ENCODE measurements at regions not wholly inside any gene's neighbourhood (a gene's known extent, or its start where the extent isn't known, plus 50 kb on each side); places are given as distances from the start of the nearest gene placed in this dataset.

DNA sequence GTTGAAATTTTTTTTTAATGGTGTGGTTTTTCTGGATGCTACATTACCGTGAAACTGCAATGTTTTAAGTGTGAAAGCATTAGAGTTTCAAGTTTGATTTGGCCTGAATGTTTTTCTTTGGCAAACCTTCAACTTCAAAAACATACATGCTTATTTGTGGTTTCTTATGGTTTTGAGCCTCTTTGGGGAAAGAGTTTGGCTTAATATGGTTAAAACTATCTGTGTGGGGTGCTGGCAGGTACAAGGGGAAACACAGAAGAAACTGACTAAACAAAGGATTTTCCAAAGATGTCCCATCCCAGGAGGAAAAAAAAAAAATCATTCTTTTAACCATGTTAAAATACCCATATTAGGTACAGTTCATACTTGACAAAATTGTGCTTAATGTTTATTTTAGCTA, 121.1 kb downstream of the HGF start:
- DNase-seq: no peak

DNA sequence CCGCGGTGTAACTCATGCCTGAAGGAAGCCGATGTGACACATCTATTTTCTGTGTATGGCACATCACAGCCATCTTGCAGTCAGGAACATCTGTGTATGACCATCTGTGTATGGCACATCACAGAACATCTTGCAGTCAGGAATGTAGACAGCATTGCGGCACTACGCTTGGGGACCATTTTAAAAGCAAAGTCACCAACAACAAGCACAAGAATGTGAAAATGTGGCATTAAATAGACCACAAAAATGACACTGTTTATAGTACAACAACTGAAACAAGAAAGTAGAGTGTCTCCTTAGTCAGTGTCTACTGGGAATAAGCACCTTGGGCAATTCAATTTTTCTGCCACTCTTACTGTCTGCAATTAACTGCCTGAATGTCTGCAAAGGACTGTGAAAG, 124.4 kb downstream of the HGF start:
- DNase-seq: no peak

DNA sequence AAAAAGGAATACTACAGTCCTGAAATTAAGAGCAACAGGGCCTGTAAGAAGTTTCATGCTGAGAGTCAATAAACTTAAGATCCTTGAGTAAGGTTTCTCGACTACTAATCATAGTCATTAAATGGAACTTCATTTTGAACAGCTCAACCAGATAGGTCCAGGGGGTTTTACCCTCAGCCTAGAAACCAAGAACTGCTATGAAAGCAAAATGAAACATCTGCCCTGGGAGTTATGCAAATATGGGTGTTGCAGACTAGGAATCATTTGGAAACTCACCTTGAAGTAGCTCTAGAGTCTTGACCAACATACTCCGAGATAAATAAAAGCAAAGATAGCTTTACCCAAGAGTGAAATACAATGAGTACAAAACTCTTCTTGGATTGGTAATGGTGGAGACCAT, 128.0 kb downstream of the HGF start:
- no peak for DNase-seq

DNA sequence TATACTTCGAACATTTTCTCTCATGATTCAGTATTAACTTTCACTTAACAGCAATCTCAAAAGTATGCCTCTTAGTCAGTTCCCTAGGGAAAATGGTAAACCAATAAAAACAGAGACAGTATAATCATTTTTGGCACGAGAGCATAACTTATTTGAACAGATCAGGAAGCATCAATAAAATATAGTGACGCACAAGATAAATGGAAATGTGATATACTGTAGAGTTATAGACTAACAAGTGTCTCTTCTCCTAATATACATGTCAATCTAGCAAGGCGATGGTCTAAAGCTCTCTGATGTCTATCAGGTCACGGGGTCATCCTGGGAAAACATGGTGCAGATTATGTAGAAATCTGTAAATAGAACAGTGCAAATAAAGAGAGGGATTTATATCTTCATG, 131.6 kb downstream of the HGF start:
- DNase-seq: peak; percentile 100

DNA sequence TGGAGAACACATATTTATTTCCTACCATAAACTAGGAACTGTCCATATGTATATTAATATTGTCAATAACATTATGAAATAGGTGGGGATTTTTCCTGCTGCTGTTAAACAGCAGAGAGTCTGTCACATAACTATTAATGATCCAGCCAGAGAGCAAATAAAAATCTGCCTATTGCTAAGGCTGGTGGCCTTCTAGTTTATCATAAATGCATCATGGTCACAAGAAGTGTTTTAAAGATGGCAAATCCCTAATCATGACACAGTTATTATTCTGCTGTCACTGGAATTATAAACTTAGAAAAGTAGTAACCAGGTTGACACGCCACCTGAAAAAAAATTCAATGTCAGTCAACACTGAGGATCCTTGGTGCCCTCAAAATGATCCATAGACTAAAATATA, 132.3 kb downstream of the HGF start:
- no peak for DNase-seq

DNA sequence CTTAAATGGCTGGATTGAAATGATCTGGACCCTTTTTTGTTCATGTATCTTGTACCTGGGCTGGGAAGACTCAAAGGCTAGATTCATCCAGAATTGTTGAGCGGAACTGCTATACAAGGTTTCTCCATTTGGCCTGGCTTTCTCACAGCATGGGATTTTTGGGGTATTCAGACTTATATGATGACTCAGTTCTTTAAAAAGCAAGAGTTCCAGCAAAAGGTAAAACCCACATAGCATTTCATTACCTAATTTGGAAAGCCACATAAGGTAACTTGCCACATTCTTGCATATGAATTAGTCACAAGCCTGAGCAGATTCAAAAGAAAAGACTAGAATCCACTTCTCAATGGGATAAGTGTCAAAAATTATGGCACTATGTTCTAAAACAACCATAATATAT, 137.4 kb downstream of the HGF start:
- no peak for DNase-seq

DNA sequence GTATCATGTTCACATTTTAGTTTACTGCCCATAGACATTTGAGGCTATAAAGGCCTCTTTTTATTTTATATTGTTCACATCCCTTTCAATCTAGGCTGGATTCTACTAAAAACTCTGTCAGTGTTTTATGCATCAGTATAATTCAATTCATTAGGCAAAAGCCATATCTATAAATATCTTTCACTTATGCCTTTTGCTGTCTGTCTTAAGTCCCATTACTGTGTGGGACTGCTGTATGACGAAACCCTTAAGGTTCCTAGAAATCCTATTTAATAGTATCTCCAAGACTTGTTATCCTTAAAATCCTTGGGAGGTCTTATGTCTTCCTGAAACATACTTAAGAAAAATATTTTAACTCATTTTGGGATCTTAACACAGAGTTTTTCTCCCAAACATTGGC, 139.2 kb downstream of the HGF start:
- no peak for DNase-seq

DNA sequence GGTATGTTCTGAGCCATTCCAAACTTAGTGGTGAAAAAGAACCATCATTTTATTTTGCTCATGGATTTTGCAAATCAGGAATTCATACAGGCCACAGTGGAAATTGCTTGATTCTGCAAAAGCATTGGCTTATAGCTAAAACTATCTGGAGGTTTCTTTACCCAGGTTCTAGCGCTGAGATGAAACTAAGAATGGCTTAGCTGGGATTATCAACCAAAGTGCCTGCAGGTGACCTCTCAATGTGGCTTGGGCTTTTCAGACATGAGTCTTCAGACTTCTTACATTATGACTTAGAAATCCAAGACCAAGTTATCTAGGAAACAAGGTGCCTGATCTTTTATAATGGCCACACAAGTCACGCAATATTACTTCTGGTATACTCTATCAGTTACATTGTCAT, 140.1 kb downstream of the HGF start:
- no peak for DNase-seq

DNA sequence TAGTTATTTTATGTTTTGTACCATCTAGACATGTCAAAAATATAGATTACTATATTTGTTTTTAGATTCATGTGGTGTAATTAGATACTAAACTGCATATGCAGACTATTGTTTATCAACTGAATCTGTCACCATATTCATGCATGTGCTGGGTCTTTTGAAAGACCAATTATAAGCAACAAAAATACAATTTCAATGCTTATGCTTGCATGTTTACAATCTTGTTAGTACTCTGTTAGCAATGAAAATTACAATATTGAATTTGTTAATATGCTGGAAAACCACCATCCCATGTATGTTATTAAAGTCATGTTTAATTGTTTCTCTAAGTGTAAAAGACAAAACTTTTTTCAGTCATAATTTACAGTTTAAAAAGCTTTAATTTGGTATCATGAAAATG, 140.9 kb downstream of the HGF start:
- no peak for DNase-seq

DNA sequence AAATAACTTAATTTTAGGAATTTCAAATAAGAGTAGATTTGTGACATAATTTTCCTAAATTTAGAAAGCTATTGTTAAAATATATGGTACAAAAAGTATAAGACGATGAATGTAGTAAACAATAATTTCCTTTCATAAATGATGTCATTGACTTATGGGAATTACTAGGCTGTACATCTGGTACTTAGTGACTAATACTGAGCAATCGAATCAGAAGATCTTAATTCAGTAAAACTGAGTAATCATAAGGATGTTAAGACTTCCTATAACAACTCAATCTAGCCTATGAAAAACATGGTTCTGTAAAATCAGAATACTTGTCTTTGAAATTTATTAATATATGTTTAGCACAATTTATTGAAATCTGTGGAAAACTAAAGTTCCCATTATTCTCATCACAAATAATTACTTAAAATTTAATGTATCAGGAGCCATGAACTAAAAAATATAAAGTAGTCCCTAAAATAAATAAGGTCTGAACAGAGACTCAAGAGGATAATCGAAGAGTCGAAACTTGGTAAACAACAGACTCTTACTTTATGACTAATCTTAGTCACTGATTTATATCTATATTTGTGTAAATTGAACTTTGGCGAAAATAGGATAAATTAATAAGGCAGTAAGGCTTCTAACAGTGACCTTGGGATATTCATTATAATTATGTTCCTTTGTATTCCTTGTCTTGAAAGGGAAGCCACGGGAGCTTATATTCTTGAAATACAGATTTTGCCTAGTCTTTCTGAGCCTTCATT, 142.1 kb downstream of the HGF start:
- DNase-seq: no peak

DNA sequence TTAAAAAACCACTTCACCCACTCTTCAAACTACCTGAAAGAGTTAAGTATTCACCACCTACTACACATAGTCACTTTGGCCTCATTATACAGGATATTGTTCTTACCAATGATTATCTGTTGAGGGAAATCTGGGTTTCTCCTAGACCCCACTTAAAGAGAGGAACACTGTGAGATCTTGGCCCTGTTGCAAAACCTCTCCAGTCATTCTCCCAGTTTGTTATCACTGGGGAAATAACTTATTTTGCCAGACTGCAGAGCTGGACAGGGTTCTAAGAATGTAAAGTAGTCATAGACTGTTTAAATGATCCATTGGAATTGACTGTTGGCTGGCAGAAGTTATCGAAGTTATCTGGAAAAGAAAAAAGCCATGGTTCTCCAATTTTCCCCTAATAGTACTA, 143.8 kb downstream of the HGF start:
- no peak for DNase-seq

DNA sequence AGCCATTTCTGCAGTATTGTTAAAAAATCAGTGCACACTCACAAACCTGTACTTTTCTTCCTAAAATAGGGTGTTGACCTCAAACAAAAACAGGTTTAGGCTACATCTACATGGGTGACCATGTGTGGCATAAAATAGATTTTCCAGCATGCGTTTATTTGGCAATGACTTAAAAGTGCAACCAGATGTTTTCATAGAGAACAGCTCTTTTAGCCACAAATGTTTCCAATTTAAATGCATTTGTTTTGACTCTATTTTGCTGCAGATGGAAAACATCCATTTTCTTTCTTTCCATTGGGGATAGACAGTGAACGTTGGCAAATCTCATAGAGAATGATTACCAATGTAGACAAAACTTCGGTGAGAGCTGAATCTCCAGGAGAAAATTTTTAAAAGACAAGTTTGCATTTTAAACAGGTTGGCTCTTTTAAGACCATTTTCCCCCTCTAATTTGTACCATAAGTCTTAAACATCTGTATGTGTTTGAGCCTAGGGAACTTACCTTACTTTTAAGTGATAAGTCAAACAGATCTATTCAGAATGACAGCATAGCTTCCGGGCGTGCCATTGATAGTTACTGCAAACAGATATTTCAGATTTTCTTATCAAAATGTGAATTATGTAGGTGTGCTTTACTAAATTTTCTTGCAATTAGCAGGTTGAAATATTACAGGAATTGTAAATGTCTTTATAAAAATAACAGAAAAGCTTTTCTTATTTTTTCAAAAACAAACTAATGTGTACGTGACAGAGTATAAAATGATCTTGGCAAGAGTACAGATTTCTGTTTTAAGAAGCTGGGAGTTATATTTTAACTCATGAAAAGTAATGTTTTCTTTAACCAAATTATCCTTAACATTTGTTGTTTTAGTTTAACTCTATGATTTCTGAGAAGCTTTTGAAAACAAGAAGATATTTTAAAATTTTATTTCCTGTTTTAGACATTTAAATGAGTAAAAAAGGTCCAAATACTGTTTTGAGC, 144.9 kb downstream of the HGF start:
- no peak for DNase-seq

DNA sequence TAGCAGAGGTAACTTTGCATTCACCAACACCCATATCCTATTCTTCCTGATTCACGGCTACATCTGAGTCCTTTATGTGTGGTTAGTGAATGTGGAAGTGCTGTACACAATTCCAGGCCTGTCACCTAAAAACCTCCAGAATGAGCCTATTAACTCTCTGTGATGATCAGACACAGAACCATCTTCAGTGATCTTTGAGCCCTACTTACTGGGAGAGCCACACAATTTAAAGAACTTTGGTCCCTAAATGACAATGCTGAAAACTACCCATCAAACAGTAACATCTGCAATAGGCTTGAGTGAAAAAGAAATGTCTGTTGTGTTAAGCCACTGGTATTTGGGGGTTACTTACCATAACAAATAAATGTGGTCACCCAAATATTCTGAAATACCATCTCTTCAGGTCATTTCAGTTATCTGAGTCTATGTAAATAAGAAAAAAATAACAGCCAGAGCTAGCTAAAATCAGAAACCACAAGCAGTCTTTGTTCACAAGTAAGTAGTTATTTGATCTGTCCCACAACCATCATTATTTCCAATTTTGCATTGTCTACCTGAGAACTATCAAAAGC, 145.7 kb downstream of the HGF start:
- no peak for DNase-seq

DNA sequence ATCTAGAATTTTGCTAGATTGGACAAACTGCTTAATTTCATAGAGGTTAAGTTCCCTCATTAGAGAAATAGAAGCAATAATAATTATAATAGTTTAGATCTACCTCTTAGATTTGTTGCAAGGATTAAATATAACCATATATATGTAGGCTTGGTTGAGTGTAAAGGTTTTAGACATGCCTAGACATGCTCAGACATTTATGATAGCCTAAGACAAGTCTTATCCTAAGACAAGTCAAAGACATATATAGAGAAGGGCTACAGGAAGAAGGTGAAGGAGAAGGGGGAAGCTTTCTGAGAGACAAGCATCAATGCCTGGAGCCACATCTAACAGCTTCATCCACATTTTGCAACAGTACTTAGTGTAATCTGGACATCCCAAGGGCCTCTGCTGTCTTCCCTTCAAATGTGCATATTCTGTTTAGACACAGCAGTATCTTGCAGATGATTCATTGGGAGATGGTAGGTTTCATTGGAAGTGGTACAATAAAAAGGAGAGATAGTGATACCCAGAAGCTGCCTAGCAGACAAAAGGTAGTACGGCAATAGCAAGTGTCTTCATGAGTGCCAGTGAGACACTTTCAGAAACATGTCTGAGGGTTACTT, 146.5 kb downstream of the HGF start:
- no peak for DNase-seq

DNA sequence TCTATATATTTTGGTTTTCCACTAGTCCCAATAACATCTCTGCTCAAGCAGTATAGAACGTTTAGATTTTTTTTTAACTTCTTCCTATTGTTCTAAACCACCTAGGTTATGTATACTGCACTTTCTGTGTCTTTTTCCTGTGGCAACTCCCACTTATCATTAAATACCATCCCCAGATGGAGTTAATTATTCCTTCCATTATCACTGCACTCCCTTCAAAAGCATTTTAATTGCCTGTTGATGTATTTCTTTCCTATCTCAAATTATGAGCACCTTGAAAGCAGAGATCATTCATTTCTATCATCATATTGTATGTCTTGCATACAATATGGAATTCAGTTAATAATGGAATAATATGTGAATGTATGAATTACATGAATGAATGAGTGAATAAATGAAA, 148.0 kb downstream of the HGF start:
- no peak for DNase-seq

DNA sequence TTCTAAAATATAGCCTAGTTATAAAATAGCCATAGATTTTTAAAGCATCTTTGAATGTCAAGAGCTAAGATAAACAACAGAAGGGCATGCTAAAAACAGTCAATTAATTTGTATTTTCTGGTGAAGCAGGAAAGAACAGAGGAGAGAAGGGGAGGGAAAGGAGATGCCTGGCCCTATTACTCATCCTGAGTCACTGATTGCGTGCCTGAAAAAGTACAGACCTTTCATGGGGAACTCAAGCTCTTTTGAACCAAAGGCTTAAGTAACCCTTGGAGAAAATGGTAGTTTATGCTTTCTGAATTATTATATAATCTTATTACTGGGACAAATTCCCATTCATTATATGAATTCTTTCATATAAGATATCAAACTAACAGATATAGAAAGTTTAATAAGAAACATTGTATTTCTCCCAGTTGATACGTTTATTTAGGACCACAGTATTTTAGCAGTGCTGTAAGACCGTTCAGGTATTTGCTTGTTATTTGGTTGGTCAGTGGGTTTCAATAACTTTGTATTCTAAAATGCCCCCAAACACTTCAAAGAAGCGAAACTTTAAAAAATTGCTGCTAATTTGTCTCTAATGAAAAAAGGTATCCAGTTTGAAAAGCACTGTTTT, 151.3 kb downstream of the HGF start:
- no peak for DNase-seq

DNA sequence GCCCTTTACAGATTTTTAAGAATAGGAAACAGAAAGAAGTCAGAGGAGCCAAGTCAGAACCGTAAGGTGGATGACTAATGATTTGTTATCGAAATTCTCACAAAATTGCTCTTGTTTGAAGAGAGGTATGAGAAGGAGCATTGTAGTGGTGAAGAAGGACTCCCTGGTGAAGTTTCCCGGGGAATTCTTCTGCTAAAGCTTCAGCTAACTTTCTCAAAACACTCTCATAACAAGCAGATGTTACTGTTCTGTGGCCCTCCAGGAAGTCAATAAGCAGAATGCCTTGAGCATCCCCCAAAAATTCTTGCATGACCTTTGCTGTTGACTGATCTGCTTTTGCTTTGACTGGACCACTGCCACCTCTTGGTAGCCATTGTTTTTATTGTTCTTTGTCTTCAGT, 152.9 kb downstream of the HGF start:
- DNase-seq: no peak

DNA sequence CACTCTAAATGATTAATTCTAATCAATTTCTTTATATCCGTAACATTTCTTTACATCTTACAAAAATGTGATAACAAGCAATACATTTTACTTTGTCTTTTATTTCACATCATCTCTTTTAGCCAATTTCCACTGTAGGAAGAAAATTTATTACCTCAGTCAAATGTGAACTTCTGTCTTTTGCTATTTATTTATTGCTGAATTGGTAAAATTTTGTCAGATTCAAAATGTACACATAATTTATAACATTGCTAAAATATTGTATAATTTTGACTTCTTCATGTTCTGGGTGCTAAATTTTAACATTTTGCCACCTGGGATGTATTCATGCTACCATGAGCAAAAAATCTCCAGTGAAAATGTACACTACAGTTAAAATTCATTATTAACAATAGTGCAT, 158.0 kb downstream of the HGF start:
- no peak for DNase-seq

DNA sequence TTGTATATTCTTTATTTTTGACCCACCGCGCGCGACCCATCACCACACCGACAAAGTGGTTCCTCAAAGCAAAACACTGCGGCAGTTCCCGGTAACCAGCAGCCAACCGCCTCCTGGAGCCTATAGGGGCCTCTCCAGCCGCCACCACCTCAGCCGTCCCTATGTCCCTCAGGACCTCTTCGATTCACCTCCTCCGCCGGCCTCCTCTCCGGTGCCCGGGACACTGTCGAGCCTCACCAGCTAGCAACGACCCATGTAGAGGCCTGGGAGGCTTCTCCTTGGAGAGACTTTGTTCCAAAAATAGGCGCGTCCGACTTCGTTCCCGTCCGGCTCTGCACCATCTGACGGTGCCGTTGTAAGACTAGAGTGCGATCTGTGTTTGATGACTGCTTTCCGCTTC, 158.8 kb downstream of the HGF start:
- no peak for DNase-seq

DNA sequence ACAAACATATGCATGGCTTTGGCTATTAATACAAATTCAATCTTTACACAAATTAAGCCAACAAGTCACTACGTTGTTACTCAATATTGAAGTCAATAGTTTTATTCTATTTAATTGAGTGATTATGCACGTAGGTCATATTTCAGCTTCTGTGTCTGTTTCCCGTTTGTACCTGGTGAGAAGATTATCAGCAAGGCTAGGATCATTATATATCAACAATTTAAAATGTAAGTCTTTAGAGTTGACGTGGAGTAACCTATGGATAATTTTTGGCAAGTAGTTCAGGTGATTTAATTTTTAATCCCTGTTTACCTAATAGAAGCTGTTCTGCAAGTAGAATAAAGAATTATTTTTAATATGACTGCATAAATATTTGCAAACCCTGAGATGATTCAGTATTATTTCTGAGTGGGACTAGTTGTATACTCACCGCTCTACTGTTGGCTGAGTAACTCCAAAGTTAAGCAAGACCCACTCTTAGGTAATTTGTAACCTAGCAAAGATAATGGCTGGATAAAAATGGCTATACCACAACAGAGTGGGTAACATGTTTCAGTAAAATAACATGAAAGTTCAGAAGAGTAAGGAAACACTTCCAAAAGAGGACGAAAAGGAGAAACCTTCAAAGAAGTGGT, 161.0 kb downstream of the HGF start:
- peak; percentile 65 for DNase-seq

DNA sequence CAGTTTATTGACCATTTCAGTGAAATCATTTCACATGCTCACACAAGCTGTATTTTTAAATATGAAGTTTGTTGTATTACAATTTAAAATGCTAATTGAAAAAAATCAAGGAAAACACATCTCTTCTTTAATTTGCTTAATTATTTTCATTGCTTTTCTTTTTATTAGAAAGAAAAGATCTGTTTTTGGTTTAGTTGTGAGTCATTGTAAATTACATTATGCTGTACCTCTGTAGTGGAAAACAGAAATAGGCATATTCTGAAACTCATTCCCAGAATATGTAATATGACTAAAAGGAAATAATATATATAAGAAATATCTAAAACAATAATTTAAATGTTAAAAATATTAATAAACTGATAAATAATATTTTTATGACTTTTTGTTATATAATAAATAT, 161.9 kb downstream of the HGF start:
- DNase-seq: no peak

DNA sequence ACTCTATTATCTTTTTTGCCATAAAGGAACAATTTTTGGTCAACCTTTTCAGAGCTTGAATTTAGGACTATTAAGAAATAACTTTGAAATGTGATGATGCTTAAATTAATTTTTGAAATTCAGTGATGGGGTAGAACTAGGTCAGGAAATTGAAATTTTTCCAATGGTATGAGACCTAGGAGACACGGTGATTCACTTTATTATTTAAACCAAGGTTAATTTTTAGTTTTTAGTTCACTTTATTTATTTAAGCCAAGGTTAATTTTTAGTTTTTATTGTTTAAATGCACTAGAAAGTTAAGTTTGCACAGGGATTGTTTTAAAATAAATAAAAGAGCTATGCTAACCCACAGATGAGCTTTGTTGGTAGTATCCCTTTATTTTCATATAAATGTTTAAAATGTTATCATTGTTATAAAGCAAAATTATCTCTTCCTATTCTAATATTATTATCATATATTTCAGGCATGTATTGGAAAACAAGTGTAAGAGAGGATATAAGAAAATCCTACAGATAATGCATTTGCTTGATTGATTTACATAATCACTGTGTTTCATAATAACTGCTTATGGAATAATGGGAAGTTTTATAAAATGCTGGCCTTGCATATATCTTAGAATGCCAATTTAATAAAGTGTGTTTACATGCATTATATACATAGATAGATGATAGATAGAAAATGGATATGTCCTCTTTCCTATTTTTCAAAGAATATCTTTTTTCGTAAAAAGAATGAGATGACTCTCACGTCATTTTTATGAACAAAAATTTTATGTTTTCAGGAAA, 163.6 kb downstream of the HGF start:
- peak; percentile 35 for DNase-seq
